Fibroblast of skin of left quadriceps (primary cell): ENCODE measurements at regions not wholly inside any gene's neighbourhood (a gene's known extent, or its start where the extent isn't known, plus 50 kb on each side); places are given as distances from the start of the nearest gene placed in this dataset.
"Not testable (repeated sequence)": the region's sequence is repeated elsewhere in the genome, so short reads cannot be mapped to it uniquely, and the experiment has no call there.

Source experiments
- DNase-seq, 2 experiments: peaks; one replicate each; pipeline ENCODE4 v3.0.0-alpha.2; 2013; ENCODE audit warnings: low read depth in 2 of 2

GRCh38 chrX:112577146-112577545, 102.6 kb downstream of the LHFPL1 start:
- DNase-seq, result no peak

GRCh38 chrX:112571388-112571787, 108.3 kb downstream of the LHFPL1 start:
- no peak for DNase-seq

- DNase-seq, result no peak
Observed at GRCh38 chrX:112555831-112556230, 123.9 kb downstream of the LHFPL1 start.

- DNase-seq, result no peak
Observed at GRCh38 chrX:112545051-112545450, 134.7 kb downstream of the LHFPL1 start.

GRCh38 chrX:112536544-112536943, 143.2 kb downstream of the LHFPL1 start:
- no peak for DNase-seq

GRCh38 chrX:112527903-112528302, 151.8 kb downstream of the LHFPL1 start:
- no peak for DNase-seq

- no peak for DNase-seq
Observed at GRCh38 chrX:112521676-112522075, 158.1 kb downstream of the LHFPL1 start.

GRCh38 chrX:112520124-112520523, 159.6 kb downstream of the LHFPL1 start:
- no peak for DNase-seq

GRCh38 chrX:112513154-112513553, 166.6 kb downstream of the LHFPL1 start:
- DNase-seq, result peak in 1 of 2 experiments; percentile 2

- no peak for DNase-seq
Observed at GRCh38 chrX:112512509-112512908, 167.2 kb downstream of the LHFPL1 start.

GRCh38 chrX:112510629-112511028, 169.1 kb downstream of the LHFPL1 start:
- DNase-seq, result no peak

GRCh38 chrX:112477653-112478052, 202.1 kb downstream of the LHFPL1 start:
- no peak for DNase-seq

GRCh38 chrX:112473654-112474053, 206.1 kb downstream of the LHFPL1 start:
- no peak for DNase-seq

GRCh38 chrX:112470551-112470950, 209.2 kb downstream of the LHFPL1 start:
- DNase-seq, result no peak

- DNase-seq, result not testable (repeated sequence)
Observed at GRCh38 chrX:112461949-112462450, 217.7 kb downstream of the LHFPL1 start.

GRCh38 chrX:112457788-112458187, 221.9 kb downstream of the LHFPL1 start:
- DNase-seq, result no peak

GRCh38 chrX:112450810-112451209, 228.9 kb downstream of the LHFPL1 start:
- no peak for DNase-seq

- DNase-seq, result no peak
Observed at GRCh38 chrX:112440277-112440676, 239.5 kb downstream of the LHFPL1 start.

- DNase-seq, result no peak
Observed at GRCh38 chrX:112424166-112424565, 255.6 kb downstream of the LHFPL1 start.

GRCh38 chrX:112391313-112391712, 288.4 kb downstream of the LHFPL1 start:
- no peak for DNase-seq

- not testable (repeated sequence) for DNase-seq
Observed at GRCh38 chrX:112381649-112382298, 298.0 kb downstream of the LHFPL1 start.

- no peak for DNase-seq
Observed at GRCh38 chrX:112380541-112381278, 298.1 kb upstream of the TRPC5 start.

GRCh38 chrX:112377481-112377880, 294.9 kb upstream of the TRPC5 start:
- no peak for DNase-seq
